Endothelial cell of umbilical vein (primary cell): ENCODE measurements at regions not wholly inside any gene's neighbourhood (a gene's known extent, or its start where the extent isn't known, plus 50 kb on each side); places are given as distances from the start of the nearest gene placed in this dataset.

Source experiments
- BruUV-seq: library from RNA; stranded (reverse); fragments of 400-500 nt; replicated peaks from 2 replicates; lab custom pipeline; 2021; lab: Mats Ljungman, UMichigan
- CTCF ChIA-PET: fragments of 300-600, 350-600 bp; sonication (Branson Sonifier 250); formaldehyde crosslinking; loops from one replicate; lab custom pipeline; 2021; ENCODE audit warnings: antibody characterized with exemption, inconsistent platforms; lab: Charles Lee
- POLR2A ChIA-PET: fragments of 300-600, 350-600 bp; sonication (Branson Sonifier 250); formaldehyde crosslinking; loops from one replicate; lab custom pipeline; 2021; ENCODE audit warnings: antibody characterized with exemption, inconsistent platforms; lab: Charles Lee
- DNase-seq: peaks from one replicate; pipeline ENCODE4 v3.0.0-alpha.2; 2011; ENCODE audit warnings: low read depth, low spot score
- FAIRE-seq: peaks from 2 replicates; lab custom pipeline; 2011; peaks lifted over from hg19 to GRCh38; lab: Jason Lieb, UNC
- H2AFZ ChIP-seq: 2 replicates; pipeline ENCODE4 v1.6.0; 2012; ENCODE audit warnings: low read depth, low read length, control low read depth, inconsistent platforms
- H3K27ac ChIP-seq: 2 replicates; pipeline ENCODE4 v1.5.1; 2011; ENCODE audit warnings: low read depth, mild to moderate bottlenecking, control low read depth, low read length, moderate library complexity; ENCODE audit not compliant: insufficient read depth
- H3K27me3 ChIP-seq, 2 experiments: 2 replicates each; pipeline versions ENCODE4 v1.6.0 to v1.6.1; 2011; ENCODE audit warnings: low read length in 2 of 2, mixed read lengths in 1 of 2; ENCODE audit not compliant: control insufficient read depth in 2 of 2, insufficient read depth in 2 of 2
- H3K36me3 ChIP-seq, 2 experiments: 2 replicates in 1 of 2; 3 replicates in 1 of 2; pipeline ENCODE4 v1.5.1; 2011; ENCODE audit warnings: low read length in 2 of 2, mild to moderate bottlenecking in 1 of 2, moderate library complexity in 1 of 2; ENCODE audit not compliant: control insufficient read depth in 2 of 2, insufficient read depth in 2 of 2; ENCODE audit errors: extremely low read depth in 1 of 2
- H3K4me1 ChIP-seq: 3 replicates; pipeline ENCODE4 v1.5.1; 2011; ENCODE audit warnings: mild to moderate bottlenecking, low read length; ENCODE audit not compliant: control insufficient read depth, insufficient read depth; ENCODE audit errors: extremely low read depth
- H3K4me2 ChIP-seq: 2 replicates; pipeline ENCODE4 v1.6.1; 2011; ENCODE audit warnings: low read length, control low read depth, mixed read lengths; ENCODE audit not compliant: insufficient read depth
- H3K4me3 ChIP-seq, 3 experiments: fragments of 200-600 bp in 1 of 3; sonication (generic), shearing (Covaris generic) in 1 of 3; replicated peaks in 1 of 3; 2 replicates each; pipeline ENCODE4 v1.5.1; 2011 to 2016; ENCODE audit warnings: control low read depth in 3 of 3, low read length in 3 of 3, mild to moderate bottlenecking in 2 of 3, inconsistent platforms in 1 of 3, low read depth in 1 of 3, moderate library complexity in 1 of 3; ENCODE audit not compliant: insufficient read depth in 1 of 3
- H3K79me2 ChIP-seq: 2 replicates; pipeline ENCODE4 v1.6.0; 2012; ENCODE audit warnings: low read length, inconsistent platforms; ENCODE audit not compliant: control insufficient read depth, insufficient read depth
- H3K9ac ChIP-seq: replicated peaks from 2 replicates; pipeline ENCODE3; 2011; ENCODE audit warnings: low read length, control low read depth; ENCODE audit not compliant: insufficient read depth; ENCODE audit errors: extremely low read depth
- H3K9me1 ChIP-seq: replicated peaks from 3 replicates; pipeline ENCODE4 v1.6.0; 2011; ENCODE audit warnings: mild to moderate bottlenecking, low read length; ENCODE audit not compliant: control insufficient read depth, insufficient read depth; ENCODE audit errors: extremely low read depth
- H3K9me3 ChIP-seq: replicated peaks from 2 replicates; pipeline ENCODE4 v1.5.1; 2012; ENCODE audit warnings: low read length, inconsistent platforms; ENCODE audit not compliant: control insufficient read depth, insufficient read depth
- H4K20me1 ChIP-seq: replicated peaks from 2 replicates; pipeline ENCODE3; 2011; ENCODE audit warnings: mild to moderate bottlenecking, low read length; ENCODE audit not compliant: control insufficient read depth, insufficient read depth; ENCODE audit errors: extremely low read depth
- EZH2 ChIP-seq: IDR thresholded peaks from 2 replicates; pipeline ENCODE4 v1.6.1; 2012; ENCODE audit warnings: borderline replicate concordance, low read depth, mild to moderate bottlenecking, moderate library complexity, low read length, inconsistent platforms; ENCODE audit not compliant: severe bottlenecking
- FOS ChIP-seq: IDR thresholded peaks from 2 replicates; pipeline ENCODE4 v1.6.1; 2011; ENCODE audit warnings: mild to moderate bottlenecking, low read length, moderate library complexity, borderline replicate concordance; ENCODE audit not compliant: insufficient read depth
- GATA2 ChIP-seq: IDR thresholded peaks from 2 replicates; pipeline ENCODE4 v1.7.0; 2011; ENCODE audit warnings: low read depth, mild to moderate bottlenecking, moderate library complexity, mixed read lengths, low read length; ENCODE audit not compliant: insufficient read length, insufficient read depth
- JUN ChIP-seq: IDR thresholded peaks from 2 replicates; pipeline ENCODE4 v1.6.1; 2011; ENCODE audit warnings: borderline replicate concordance, low read depth; ENCODE audit not compliant: insufficient read length, insufficient read depth
- MYC ChIP-seq: IDR thresholded peaks from one replicate; pipeline ENCODE4 v1.6.1; 2011; ENCODE audit warnings: mild to moderate bottlenecking, low read depth, low read length
- POLR2A ChIP-seq: IDR thresholded peaks from 2 replicates; pipeline ENCODE4 v1.6.1; 2012; ENCODE audit warnings: low read depth, mild to moderate bottlenecking, control low read depth, low read length
- POLR2AphosphoS5 ChIP-seq: IDR thresholded peaks from 2 replicates; pipeline ENCODE4 v1.6.1; 2012; ENCODE audit warnings: low read depth, mild to moderate bottlenecking, control low read depth, low read length, moderate library complexity; ENCODE audit not compliant: insufficient read depth
- dilution Hi-C: fragments of 300-500 bp; cut with MboI; formaldehyde crosslinking; loops from one replicate; pipeline ENCODE4 v1.15.0; 2019; ENCODE audit warnings: low sequenced_read_pairs; ENCODE audit not compliant: extremely low pct_ligation_motif_present
- intact Hi-C: fragments of 100-400 bp; cut with micrococcal nuclease; formaldehyde crosslinking; loops from one replicate; pipeline ENCODE4 v1.10.0; 2022
- TF ChIP-seq, protein P1 (sequence below), 2 donors: IDR thresholded peaks; 1 replicate in 1 of 2; 2 replicates in 1 of 2; pipeline ENCODE4 v1.5.1; 2011; ENCODE audit warnings: low read length in 2 of 2, mild to moderate bottlenecking in 2 of 2, moderate library complexity in 2 of 2, control low read depth in 1 of 2, inconsistent platforms in 1 of 2, low read depth in 1 of 2; ENCODE audit not compliant: insufficient read depth in 1 of 2; ENCODE audit errors: extremely low read depth in 1 of 2
- TF ChIP-seq, protein P2 (sequence below): IDR thresholded peaks from 2 replicates; pipeline ENCODE4 v1.6.1; 2011; ENCODE audit not compliant: insufficient read depth, insufficient read length

DNA sequence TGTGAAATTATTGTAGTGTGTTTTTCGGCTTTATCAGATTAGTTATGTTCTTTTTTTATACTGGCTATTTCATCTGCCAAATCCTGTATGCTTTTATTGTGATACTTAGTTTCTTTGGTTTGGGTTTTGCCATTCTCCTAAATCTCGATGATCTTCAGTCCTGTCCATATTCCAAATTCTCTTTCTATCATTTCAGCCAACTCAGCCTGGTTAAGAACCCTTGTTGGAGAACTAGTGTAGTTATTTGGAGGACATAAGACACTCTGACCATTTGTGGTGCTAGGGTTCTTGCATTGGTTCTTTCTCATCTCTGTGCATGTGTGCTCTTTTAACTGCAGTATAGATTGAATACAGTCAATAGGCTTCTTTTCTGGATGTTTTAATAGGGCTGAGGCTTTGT lies 187.0 kb upstream of the CCNH start:
- Histone ChIP-seq H3K9me3 (no peaks in the 10 kb centered on the region), H3K4me1 (no peaks in the 10 kb centered on the region), H3K27me3 (no peaks in the 10 kb centered on the region), H3K79me2 (no peaks in the 10 kb centered on the region), H3K4me3 (no peak overlapping the region), H3K36me3 (no peaks in the 10 kb centered on the region), H3K9me1 (no peaks in the 10 kb centered on the region), H4K20me1 (no peaks in the 10 kb centered on the region), H3K27ac (no peak overlapping the region), H2AFZ (no peak overlapping the region), H3K9ac (no peak overlapping the region), H3K4me2 (no peak overlapping the region)
- TF ChIP-seq MYC (no peak), JUN (no peak), GATA2 (no peak), POLR2A (no peak), EZH2 (no peak), POLR2AphosphoS5 (no peak), FOS (no peak)
- TF ChIP-seq, protein P1, sequence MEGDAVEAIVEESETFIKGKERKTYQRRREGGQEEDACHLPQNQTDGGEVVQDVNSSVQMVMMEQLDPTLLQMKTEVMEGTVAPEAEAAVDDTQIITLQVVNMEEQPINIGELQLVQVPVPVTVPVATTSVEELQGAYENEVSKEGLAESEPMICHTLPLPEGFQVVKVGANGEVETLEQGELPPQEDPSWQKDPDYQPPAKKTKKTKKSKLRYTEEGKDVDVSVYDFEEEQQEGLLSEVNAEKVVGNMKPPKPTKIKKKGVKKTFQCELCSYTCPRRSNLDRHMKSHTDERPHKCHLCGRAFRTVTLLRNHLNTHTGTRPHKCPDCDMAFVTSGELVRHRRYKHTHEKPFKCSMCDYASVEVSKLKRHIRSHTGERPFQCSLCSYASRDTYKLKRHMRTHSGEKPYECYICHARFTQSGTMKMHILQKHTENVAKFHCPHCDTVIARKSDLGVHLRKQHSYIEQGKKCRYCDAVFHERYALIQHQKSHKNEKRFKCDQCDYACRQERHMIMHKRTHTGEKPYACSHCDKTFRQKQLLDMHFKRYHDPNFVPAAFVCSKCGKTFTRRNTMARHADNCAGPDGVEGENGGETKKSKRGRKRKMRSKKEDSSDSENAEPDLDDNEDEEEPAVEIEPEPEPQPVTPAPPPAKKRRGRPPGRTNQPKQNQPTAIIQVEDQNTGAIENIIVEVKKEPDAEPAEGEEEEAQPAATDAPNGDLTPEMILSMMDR (IDR thresholded peaks at IDR 0.05; ENCODE audit: extremely low read depth in 1 of 2, insufficient read depth in 1 of 2, low read depth in 1 of 2, low read length in 2 of 2) = no peak
- TF ChIP-seq, protein P2, sequence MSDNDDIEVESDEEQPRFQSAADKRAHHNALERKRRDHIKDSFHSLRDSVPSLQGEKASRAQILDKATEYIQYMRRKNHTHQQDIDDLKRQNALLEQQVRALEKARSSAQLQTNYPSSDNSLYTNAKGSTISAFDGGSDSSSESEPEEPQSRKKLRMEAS = no peak
- FAIRE-seq (no peak), DNase-seq (no peak)
- CTCF ChIA-PET = no interaction called here
- POLR2A ChIA-PET = no interaction called here
- no TSS peak for BruUV-seq
- intact Hi-C loops (no loop called here), dilution Hi-C loops (no loop called here)
